ENCODE measurements at regions not wholly inside any gene's neighbourhood (a gene's known extent, or its start where the extent isn't known, plus 50 kb on each side); places are given as distances from the start of the nearest gene placed in this dataset.

GRCh38 chr3:3729261-3729660 lies 70.0 kb upstream of the LRRN1 start:
- Histone ChIP-seq H3K9ac (ENCODE audit: low read length) (no peak overlapping the region), H3K27me3 (ENCODE audit: low read length) (no peaks in the 10 kb centered on the region), H3K4me2 (ENCODE audit: low read depth, low read length, poor library complexity, severe bottlenecking) (no peak overlapping the region), H3K27ac (ENCODE audit: low read length) (no peak overlapping the region), H3K9me2 (replicated peaks; ENCODE audit: insufficient read depth, low read length) (no peaks in the 10 kb centered on the region), H2AFZ (ENCODE audit: low read length) (no peak overlapping the region), H3K4me3 (ENCODE audit: low read length) (no peak overlapping the region), H3K79me2 (ENCODE audit: low read length) (no peaks in the 10 kb centered on the region), H3K9me3 (ENCODE audit: low read length) (no peaks in the 10 kb centered on the region), H3K36me3 (ENCODE audit: insufficient read depth, low read length) (no peaks in the 10 kb centered on the region), H4K20me1 (ENCODE audit: insufficient read depth, low read depth, low read length) (no peaks in the 10 kb centered on the region), H3K4me1 (ENCODE audit: low read length) (no peaks in the 10 kb centered on the region)
- DNase-seq, result no peak

GRCh38 chr3:3726549-3726948 lies 72.7 kb upstream of the LRRN1 start:
- Histone ChIP-seq H3K36me3 (ENCODE audit: insufficient read depth, low read length) (no peaks in the 10 kb centered on the region), H3K4me1 (ENCODE audit: low read length) (no peaks in the 10 kb centered on the region), H3K9ac (ENCODE audit: low read length) (no peak overlapping the region), H3K79me2 (ENCODE audit: low read length) (no peaks in the 10 kb centered on the region), H3K27ac (ENCODE audit: low read length) (no peak overlapping the region), H3K9me2 (replicated peaks; ENCODE audit: insufficient read depth, low read length) (no peaks in the 10 kb centered on the region), H4K20me1 (ENCODE audit: insufficient read depth, low read depth, low read length) (no peaks in the 10 kb centered on the region), H3K9me3 (ENCODE audit: low read length) (no peaks in the 10 kb centered on the region), H3K4me2 (ENCODE audit: low read depth, low read length, poor library complexity, severe bottlenecking) (no peak overlapping the region), H3K4me3 (ENCODE audit: low read length) (no peak overlapping the region), H2AFZ (ENCODE audit: low read length) (no peak overlapping the region), H3K27me3 (ENCODE audit: low read length) (no peaks in the 10 kb centered on the region)
- DNase-seq, result no peak

GRCh38 chr3:3714572-3714971 lies 84.7 kb upstream of the LRRN1 start:
- Histone ChIP-seq H2AFZ (ENCODE audit: low read length) (no peak overlapping the region), H3K36me3 (ENCODE audit: insufficient read depth, low read length) (no peaks in the 10 kb centered on the region), H3K27ac (ENCODE audit: low read length) (no peak overlapping the region), H3K9ac (ENCODE audit: low read length) (no peak overlapping the region), H3K9me2 (replicated peaks; ENCODE audit: insufficient read depth, low read length) (no peaks in the 10 kb centered on the region), H3K27me3 (ENCODE audit: low read length) (no peaks in the 10 kb centered on the region), H3K79me2 (ENCODE audit: low read length) (no peaks in the 10 kb centered on the region), H4K20me1 (ENCODE audit: insufficient read depth, low read depth, low read length) (no peaks in the 10 kb centered on the region), H3K9me3 (ENCODE audit: low read length) (no peaks in the 10 kb centered on the region), H3K4me1 (ENCODE audit: low read length) (no peaks in the 10 kb centered on the region), H3K4me2 (ENCODE audit: low read depth, low read length, poor library complexity, severe bottlenecking) (no peak overlapping the region), H3K4me3 (ENCODE audit: low read length) (no peak overlapping the region)
- DNase-seq, result peak; percentile 42

- H3K27me3 ChIP-seq (ENCODE audit: low read length), result no peaks in the 10 kb centered on the region
- H3K36me3 ChIP-seq (ENCODE audit: insufficient read depth, low read length), result no peaks in the 10 kb centered on the region
- H3K4me3 ChIP-seq (ENCODE audit: low read length), result no peak overlapping the region
- H3K4me2 ChIP-seq (ENCODE audit: low read depth, low read length, poor library complexity, severe bottlenecking), result no peak overlapping the region
- DNase-seq, result no peak
- no peaks in the 10 kb centered on the region for H4K20me1 ChIP-seq (ENCODE audit: insufficient read depth, low read depth, low read length)
- no peaks in the 10 kb centered on the region for H3K4me1 ChIP-seq (ENCODE audit: low read length)
- no peak overlapping the region for H3K27ac ChIP-seq (ENCODE audit: low read length)
- H2AFZ ChIP-seq (ENCODE audit: low read length), result no peak overlapping the region
- H3K9ac ChIP-seq (ENCODE audit: low read length), result no peak overlapping the region
- no peaks in the 10 kb centered on the region for H3K9me2 ChIP-seq (replicated peaks; ENCODE audit: insufficient read depth, low read length)
- no peaks in the 10 kb centered on the region for H3K9me3 ChIP-seq (ENCODE audit: low read length)
- H3K79me2 ChIP-seq (ENCODE audit: low read length), result no peaks in the 10 kb centered on the region
Observed at GRCh38 chr3:3712971-3713370, 86.3 kb upstream of the LRRN1 start.

- no peak overlapping the region for H3K4me2 ChIP-seq (ENCODE audit: low read depth, low read length, poor library complexity, severe bottlenecking)
- H3K4me1 ChIP-seq (ENCODE audit: low read length), result no peaks in the 10 kb centered on the region
- no peak overlapping the region for H3K27ac ChIP-seq (ENCODE audit: low read length)
- no peaks in the 10 kb centered on the region for H3K36me3 ChIP-seq (ENCODE audit: insufficient read depth, low read length)
- H3K79me2 ChIP-seq (ENCODE audit: low read length), result no peaks in the 10 kb centered on the region
- H4K20me1 ChIP-seq (ENCODE audit: insufficient read depth, low read depth, low read length), result no peaks in the 10 kb centered on the region
- H3K9me2 ChIP-seq (replicated peaks; ENCODE audit: insufficient read depth, low read length), result no peaks in the 10 kb centered on the region; the same call in 1 of the 2 replicates
- no peaks in the 10 kb centered on the region for H3K9me3 ChIP-seq (ENCODE audit: low read length)
- no peak overlapping the region for H3K9ac ChIP-seq (ENCODE audit: low read length)
- no peak for DNase-seq
- no peaks in the 10 kb centered on the region for H3K27me3 ChIP-seq (ENCODE audit: low read length)
- no peak overlapping the region for H3K4me3 ChIP-seq (ENCODE audit: low read length)
- H2AFZ ChIP-seq (ENCODE audit: low read length), result no peak overlapping the region
Observed at GRCh38 chr3:3708769-3709115, 90.5 kb upstream of the LRRN1 start.

- Histone ChIP-seq H4K20me1 (ENCODE audit: insufficient read depth, low read depth, low read length) (no peaks in the 10 kb centered on the region), H3K79me2 (ENCODE audit: low read length) (no peaks in the 10 kb centered on the region), H2AFZ (ENCODE audit: low read length) (no peak overlapping the region), H3K9ac (ENCODE audit: low read length) (no peak overlapping the region), H3K4me1 (ENCODE audit: low read length) (no peaks in the 10 kb centered on the region), H3K27me3 (ENCODE audit: low read length) (no peaks in the 10 kb centered on the region), H3K9me2 (replicated peaks; ENCODE audit: insufficient read depth, low read length) (no peaks in the 10 kb centered on the region; the same call in 1 of the 2 replicates), H3K27ac (ENCODE audit: low read length) (no peak overlapping the region), H3K36me3 (ENCODE audit: insufficient read depth, low read length) (no peaks in the 10 kb centered on the region), H3K4me3 (ENCODE audit: low read length) (no peak overlapping the region), H3K9me3 (ENCODE audit: low read length) (no peaks in the 10 kb centered on the region), H3K4me2 (ENCODE audit: low read depth, low read length, poor library complexity, severe bottlenecking) (no peak overlapping the region)
- DNase-seq, result no peak
Observed at GRCh38 chr3:3707858-3708768, 91.1 kb upstream of the LRRN1 start.

GRCh38 chr3:3705090-3705775 lies 94.0 kb upstream of the LRRN1 start:
- DNase-seq, result no peak
- H3K27me3 ChIP-seq (ENCODE audit: low read length), result no peaks in the 10 kb centered on the region
- H3K9ac ChIP-seq (ENCODE audit: low read length), result no peak overlapping the region
- H2AFZ ChIP-seq (ENCODE audit: low read length), result no peak overlapping the region
- H3K4me1 ChIP-seq (ENCODE audit: low read length), result no peaks in the 10 kb centered on the region
- H3K79me2 ChIP-seq (ENCODE audit: low read length), result no peaks in the 10 kb centered on the region
- H3K4me3 ChIP-seq (ENCODE audit: low read length), result no peak overlapping the region
- no peak overlapping the region for H3K4me2 ChIP-seq (ENCODE audit: low read depth, low read length, poor library complexity, severe bottlenecking)
- H3K9me3 ChIP-seq (ENCODE audit: low read length), result no peaks in the 10 kb centered on the region
- no peaks in the 10 kb centered on the region; the same call in 1 of the 2 replicates for H3K9me2 ChIP-seq (replicated peaks; ENCODE audit: insufficient read depth, low read length)
- H3K27ac ChIP-seq (ENCODE audit: low read length), result no peak overlapping the region
- H3K36me3 ChIP-seq (ENCODE audit: insufficient read depth, low read length), result no peaks in the 10 kb centered on the region
- no peaks in the 10 kb centered on the region for H4K20me1 ChIP-seq (ENCODE audit: insufficient read depth, low read depth, low read length)

GRCh38 chr3:3701949-3702348 lies 97.3 kb upstream of the LRRN1 start:
- H3K4me2 ChIP-seq (ENCODE audit: low read depth, low read length, poor library complexity, severe bottlenecking), result no peak overlapping the region
- H3K9me3 ChIP-seq (ENCODE audit: low read length), result no peaks in the 10 kb centered on the region
- no peaks in the 10 kb centered on the region; the same call in 1 of the 2 replicates for H3K9me2 ChIP-seq (replicated peaks; ENCODE audit: insufficient read depth, low read length)
- H4K20me1 ChIP-seq (ENCODE audit: insufficient read depth, low read depth, low read length), result no peaks in the 10 kb centered on the region
- no peak overlapping the region for H3K9ac ChIP-seq (ENCODE audit: low read length)
- H3K36me3 ChIP-seq (ENCODE audit: insufficient read depth, low read length), result no peaks in the 10 kb centered on the region
- H2AFZ ChIP-seq (ENCODE audit: low read length), result no peak overlapping the region
- no peaks in the 10 kb centered on the region for H3K4me1 ChIP-seq (ENCODE audit: low read length)
- no peak overlapping the region for H3K27ac ChIP-seq (ENCODE audit: low read length)
- no peaks in the 10 kb centered on the region for H3K79me2 ChIP-seq (ENCODE audit: low read length)
- no peak overlapping the region for H3K4me3 ChIP-seq (ENCODE audit: low read length)
- no peaks in the 10 kb centered on the region for H3K27me3 ChIP-seq (ENCODE audit: low read length)
- DNase-seq, result no peak

Data from Karpas-422 (cell line).